Suppressor macrophage treated with lipopolysaccharide for 1 hour (primary cell): ENCODE measurements at regions not wholly inside any gene's neighbourhood (a gene's known extent, or its start where the extent isn't known, plus 50 kb on each side); places are given as distances from the start of the nearest gene placed in this dataset.

ENCODE experiments used
- DNase-seq, 3 donors: peaks; one replicate each; pipeline ENCODE4 v3.0.0-alpha.2; 2020 to 2022

DNA sequence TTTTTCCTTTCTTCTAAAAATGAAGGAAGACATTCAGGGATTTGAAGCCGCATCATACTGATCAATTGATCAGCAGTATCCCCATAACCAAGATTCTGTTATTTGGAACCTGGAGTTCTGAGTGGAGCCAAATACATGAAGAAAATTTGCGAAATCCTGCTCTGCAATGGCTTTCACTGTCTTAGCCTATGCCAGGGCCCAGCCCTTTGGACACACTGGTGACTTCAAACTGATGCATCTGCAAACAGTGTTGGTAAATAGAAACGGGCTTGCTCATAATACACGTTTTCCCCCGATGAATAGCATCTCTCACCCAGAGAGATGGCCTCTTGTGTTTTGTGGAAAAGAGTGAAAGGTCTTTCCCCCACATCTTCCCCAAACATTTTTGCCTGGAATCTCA lies 87.6 kb upstream of the TOX3 start:
- no peak for DNase-seq

GRCh38 chr16:52634104-52634503 lies 87.2 kb upstream of the TOX3 start:
- DNase-seq: no peak

- no peak for DNase-seq
Observed at GRCh38 chr16:52633230-52633629, 86.3 kb upstream of the TOX3 start.

- no peak for DNase-seq
Observed at GRCh38 chr16:52631711-52632110, 84.8 kb upstream of the TOX3 start.

DNA sequence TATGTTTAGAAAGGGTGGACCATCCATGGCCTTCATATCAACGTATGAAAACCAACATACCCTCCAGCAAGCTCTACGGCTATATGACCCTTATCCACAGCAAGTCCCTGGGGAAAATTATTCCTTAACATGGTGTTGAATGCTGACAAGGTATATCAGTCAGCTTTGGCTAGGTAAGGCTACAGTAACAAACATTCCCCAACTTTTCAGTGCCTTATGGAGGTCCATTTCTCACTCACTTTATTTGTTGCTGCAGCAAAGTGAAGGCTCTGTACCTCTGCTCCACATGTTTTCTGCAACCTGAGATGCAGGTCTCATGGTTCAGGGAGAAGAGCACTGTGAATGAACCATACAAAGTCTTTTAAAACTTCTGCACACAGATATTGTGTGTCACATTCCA lies 83.8 kb upstream of the TOX3 start:
- no peak for DNase-seq

GRCh38 chr16:52629296-52629695 lies 82.4 kb upstream of the TOX3 start:
- no peak for DNase-seq

DNA sequence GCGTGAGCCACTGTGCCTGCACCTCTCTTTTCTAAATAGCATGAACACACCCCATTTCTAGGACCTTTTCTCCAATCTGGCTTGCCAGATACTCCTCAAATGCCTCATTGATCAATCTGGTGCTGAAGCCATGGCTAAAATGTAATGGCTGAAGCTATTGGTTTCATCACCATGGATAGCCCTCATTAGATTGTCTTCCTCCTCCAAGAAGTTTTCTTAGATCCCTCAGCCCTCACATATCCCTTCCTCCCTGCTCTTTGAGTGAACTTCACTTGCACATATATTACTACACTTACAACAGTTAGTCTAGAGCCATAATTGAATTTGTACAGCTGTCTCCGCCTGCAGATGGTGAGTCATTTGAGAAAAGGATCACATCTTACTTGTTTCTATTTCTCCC lies 77.9 kb upstream of the TOX3 start:
- DNase-seq: no peak

DNA sequence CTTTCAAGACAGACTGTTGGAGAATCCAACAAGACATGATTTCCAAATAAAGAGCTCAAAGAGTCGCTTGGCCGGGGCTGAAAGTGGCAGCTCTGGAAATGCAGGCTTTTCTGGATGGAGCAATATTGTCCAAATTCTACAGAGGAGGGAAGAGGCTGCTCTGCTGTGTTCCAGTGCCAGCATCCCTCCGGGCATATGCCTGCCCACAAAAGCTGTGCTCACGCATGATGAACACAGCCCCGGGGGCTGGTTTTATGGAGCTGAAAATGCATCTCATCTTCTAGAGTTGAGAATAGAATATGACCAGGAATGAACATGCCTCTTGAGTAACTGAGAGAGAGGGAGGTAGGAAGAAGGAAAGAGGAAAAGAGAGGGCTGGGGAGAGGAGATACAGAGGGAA lies 74.7 kb upstream of the TOX3 start:
- DNase-seq: no peak

GRCh38 chr16:52618753-52619497 lies 72.0 kb upstream of the TOX3 start:
- no peak for DNase-seq

GRCh38 chr16:52617591-52617990 lies 70.6 kb upstream of the TOX3 start:
- DNase-seq: no peak

DNA sequence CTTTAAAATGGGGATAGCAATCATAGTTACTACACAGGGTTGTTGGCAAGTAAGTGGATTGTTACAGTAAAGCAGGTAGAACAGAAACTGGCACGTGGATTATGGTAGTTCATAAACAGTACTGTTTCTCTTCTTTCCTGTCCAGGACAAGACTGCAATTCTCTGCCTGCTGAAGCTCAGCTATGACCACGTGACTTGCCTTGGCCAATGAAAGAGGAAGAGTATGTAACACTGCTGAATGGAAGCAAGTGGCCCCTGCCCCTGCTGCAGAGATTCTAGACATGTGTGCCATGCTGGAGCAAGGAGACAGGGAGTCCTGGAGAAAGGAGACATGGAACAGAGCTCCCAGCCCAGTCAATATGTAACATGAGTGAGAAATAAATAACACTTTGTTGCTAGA lies 66.6 kb upstream of the TOX3 start:
- no peak for DNase-seq

DNA sequence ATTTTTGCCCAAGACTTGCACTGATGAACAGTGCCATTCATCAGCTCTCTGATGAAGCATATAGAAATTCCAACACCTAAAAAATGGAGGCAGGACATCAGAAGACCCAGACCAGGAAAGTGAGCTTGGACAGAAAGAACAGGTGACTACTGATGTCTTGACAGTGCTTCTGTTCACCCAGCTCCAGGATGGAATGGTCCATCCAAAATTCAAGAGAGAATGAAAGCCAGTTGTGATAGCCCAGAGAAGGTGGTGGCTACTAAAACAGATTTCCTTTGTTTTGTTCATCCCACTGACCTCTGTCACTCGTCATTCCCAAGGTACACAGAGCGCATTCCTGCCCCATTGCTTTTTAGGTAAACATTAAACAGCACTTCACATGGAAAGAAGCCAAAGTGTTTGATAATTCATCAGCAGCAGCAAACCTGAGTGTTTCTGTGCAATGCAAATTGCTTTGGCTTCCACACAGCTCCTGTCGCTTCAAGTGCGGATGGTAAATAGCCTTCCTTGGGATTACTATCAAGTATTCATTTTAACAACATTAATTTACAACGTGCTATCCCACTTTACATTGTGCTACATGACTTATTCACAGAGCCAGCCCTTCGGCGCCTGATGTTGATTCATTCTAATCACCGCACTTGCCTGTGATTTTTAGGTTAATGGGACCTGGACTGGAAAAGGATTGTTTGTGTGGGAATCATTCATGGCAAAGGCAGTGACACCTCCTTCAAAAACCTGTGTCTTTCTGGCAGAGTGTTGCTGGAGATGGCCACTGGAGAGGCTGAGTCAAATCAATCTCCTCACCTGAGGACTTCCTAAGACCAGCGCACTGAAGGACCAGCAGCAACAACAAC lies 65.1 kb upstream of the TOX3 start:
- DNase-seq: no peak

DNA sequence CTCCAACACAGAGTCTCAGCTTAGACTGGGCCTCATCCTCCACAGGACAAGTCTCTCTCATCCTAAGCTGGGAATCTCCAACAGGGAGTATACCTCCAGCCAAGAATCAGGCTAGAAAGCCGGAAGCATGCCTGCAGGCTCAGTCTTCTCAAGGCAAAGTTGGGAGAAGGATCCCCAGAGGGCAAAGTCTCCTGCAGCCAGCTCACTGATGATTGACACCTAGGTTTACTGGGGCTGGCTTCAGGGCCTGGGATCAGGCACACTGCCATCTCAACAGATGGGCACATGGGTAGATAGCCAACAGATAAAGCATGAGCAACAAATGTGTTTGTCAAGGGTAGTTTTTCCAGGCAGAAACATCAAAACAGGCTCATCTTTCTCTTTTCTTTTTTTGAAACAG lies 56.1 kb upstream of the TOX3 start:
- no peak for DNase-seq

- no peak for DNase-seq
Observed at GRCh38 chr16:52597772-52598483, 51.0 kb upstream of the TOX3 start.

DNA sequence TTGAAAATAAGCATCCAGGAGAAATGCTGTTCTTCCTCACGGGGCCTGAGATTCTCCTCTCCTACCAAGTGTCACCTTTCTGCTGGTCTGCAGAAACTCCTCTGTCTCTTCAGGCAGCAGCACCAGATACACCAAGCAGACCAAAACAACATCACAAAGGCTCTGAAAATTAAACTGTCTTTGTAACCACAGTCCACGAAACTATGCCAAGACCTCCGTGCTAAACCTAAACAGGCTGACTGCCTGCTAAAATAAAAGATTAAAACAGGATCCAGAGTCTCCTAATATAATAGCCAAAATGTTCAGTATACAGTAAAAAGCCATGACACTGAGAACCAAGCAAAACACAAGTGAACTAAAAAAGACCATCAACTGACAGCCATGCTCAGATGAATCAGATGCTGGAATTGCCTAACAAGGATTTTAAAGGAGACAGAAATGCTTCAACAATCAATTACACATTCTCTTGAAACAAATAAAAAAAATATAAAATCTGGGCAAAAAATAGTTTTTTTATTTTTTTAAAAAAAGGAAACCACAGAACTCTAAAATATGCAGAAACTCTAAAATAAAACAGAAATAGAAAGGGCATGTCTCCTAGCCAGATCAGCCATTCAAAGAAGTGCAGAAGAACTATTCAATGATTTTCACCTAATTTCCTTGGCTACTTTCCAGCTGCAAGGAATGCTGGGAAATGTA lies 50.3 kb upstream of the TOX3 start:
- DNase-seq: no peak
